GM12892 (cell line): ENCODE measurements at regions not wholly inside any gene's neighbourhood (a gene's known extent, or its start where the extent isn't known, plus 50 kb on each side); places are given as distances from the start of the nearest gene placed in this dataset.
"Not testable (repeated sequence)": the region's sequence is repeated elsewhere in the genome, so short reads cannot be mapped to it uniquely, and the experiment has no call there.

Experiments
- DNase-seq: peaks from one replicate; pipeline ENCODE4 v3.0.0; 2011; ENCODE audit not compliant: insufficient read length
- FAIRE-seq: peaks from 2 replicates; lab custom pipeline; 2011; peaks lifted over from hg19 to GRCh38; lab: Jason Lieb, UNC
- POLR2A ChIP-seq: IDR thresholded peaks from 2 replicates; pipeline ENCODE4 v1.6.1; 2011; ENCODE audit warnings: low read depth, low read length, control low read depth
- POLR2AphosphoS5 ChIP-seq: IDR thresholded peaks from 2 replicates; pipeline ENCODE4 v1.6.1; 2011; ENCODE audit warnings: low read depth, low read length, control low read depth
- TAF1 ChIP-seq: IDR thresholded peaks from 2 replicates; pipeline ENCODE4 v1.6.1; 2011; ENCODE audit warnings: low read depth, mild to moderate bottlenecking, control low read depth, low read length, borderline replicate concordance

GRCh38 chr3:28056806-28057205, 184.6 kb upstream of the CMC1 start:
- TF ChIP-seq TAF1 (no peak), POLR2AphosphoS5 (no peak), POLR2A (no peak)
- FAIRE-seq (no peak), DNase-seq (no peak)

- FAIRE-seq (no peak), DNase-seq (no peak)
- TF ChIP-seq POLR2AphosphoS5 (no peak), POLR2A (no peak), TAF1 (no peak)
Measured at GRCh38 chr3:28057539-28057938, 183.9 kb upstream of the CMC1 start.

- DNase-seq = not testable (repeated sequence)
Measured at GRCh38 chr3:28059199-28059598, 182.2 kb upstream of the CMC1 start.

GRCh38 chr3:28066020-28066419, 175.4 kb upstream of the CMC1 start:
- FAIRE-seq (no peak), DNase-seq (no peak)
- TF ChIP-seq POLR2AphosphoS5 (no peak), TAF1 (no peak), POLR2A (no peak)

More at GRCh38 chr3:28059199-28059598, 182.2 kb upstream of the CMC1 start:
- not testable (repeated sequence) for FAIRE-seq

- FAIRE-seq (no peak), DNase-seq (no peak)
- TF ChIP-seq TAF1 = no peak
Measured at GRCh38 chr3:28067014-28067413, 174.4 kb upstream of the CMC1 start.

- TF ChIP-seq TAF1 (no peak), POLR2AphosphoS5 (no peak), POLR2A (no peak)
- no peak for FAIRE-seq
- no peak for DNase-seq
Measured at GRCh38 chr3:28068342-28068741, 173.1 kb upstream of the CMC1 start.

- FAIRE-seq (no peak), DNase-seq (no peak)
- TF ChIP-seq POLR2AphosphoS5 = no peak
- TF ChIP-seq TAF1 = no peak
- no peak for TF ChIP-seq POLR2A
Measured at GRCh38 chr3:28069438-28069837, 172.0 kb upstream of the CMC1 start.

GRCh38 chr3:28076246-28076645, 165.2 kb upstream of the CMC1 start:
- FAIRE-seq (no peak), DNase-seq (no peak)
- no peak for TF ChIP-seq POLR2A

- FAIRE-seq (no peak), DNase-seq (no peak)
- no peak for TF ChIP-seq TAF1
- no peak for TF ChIP-seq POLR2AphosphoS5
- no peak for TF ChIP-seq POLR2A
Measured at GRCh38 chr3:28077572-28077971, 163.8 kb upstream of the CMC1 start.

- FAIRE-seq (no peak), DNase-seq (no peak)
- TF ChIP-seq POLR2A = no peak
- no peak for TF ChIP-seq POLR2AphosphoS5
- no peak for TF ChIP-seq TAF1
Measured at GRCh38 chr3:28078536-28078935, 162.9 kb upstream of the CMC1 start.

- FAIRE-seq (no peak), DNase-seq (no peak)
- TF ChIP-seq POLR2AphosphoS5 (no peak), POLR2A (no peak), TAF1 (no peak)
Measured at GRCh38 chr3:28080716-28081115, 160.7 kb upstream of the CMC1 start.

- TF ChIP-seq POLR2AphosphoS5 (no peak), POLR2A (no peak), TAF1 (no peak)
- DNase-seq (no peak), FAIRE-seq (no peak)
Measured at GRCh38 chr3:28081533-28081947, 159.9 kb upstream of the CMC1 start.

- DNase-seq (no peak), FAIRE-seq (no peak)
- TF ChIP-seq TAF1 (no peak), POLR2AphosphoS5 (no peak)
Measured at GRCh38 chr3:28087591-28087990, 153.8 kb upstream of the CMC1 start.

- FAIRE-seq = no peak
- TF ChIP-seq POLR2AphosphoS5 (no peak), TAF1 (no peak), POLR2A (no peak)
- no peak for DNase-seq
Measured at GRCh38 chr3:28088811-28089526, 152.4 kb upstream of the CMC1 start.

GRCh38 chr3:28089527-28089897, 151.9 kb upstream of the CMC1 start:
- FAIRE-seq = no peak
- TF ChIP-seq POLR2AphosphoS5 (no peak), POLR2A (no peak), TAF1 (no peak)
- no peak for DNase-seq
